ENCODE measurements at regions not wholly inside any gene's neighbourhood (a gene's known extent, or its start where the extent isn't known, plus 50 kb on each side); places are given as distances from the start of the nearest gene placed in this dataset.
"Not testable (repeated sequence)": the region's sequence is repeated elsewhere in the genome, so short reads cannot be mapped to it uniquely, and the experiment has no call there.

- TF ChIP-seq, protein P1, sequence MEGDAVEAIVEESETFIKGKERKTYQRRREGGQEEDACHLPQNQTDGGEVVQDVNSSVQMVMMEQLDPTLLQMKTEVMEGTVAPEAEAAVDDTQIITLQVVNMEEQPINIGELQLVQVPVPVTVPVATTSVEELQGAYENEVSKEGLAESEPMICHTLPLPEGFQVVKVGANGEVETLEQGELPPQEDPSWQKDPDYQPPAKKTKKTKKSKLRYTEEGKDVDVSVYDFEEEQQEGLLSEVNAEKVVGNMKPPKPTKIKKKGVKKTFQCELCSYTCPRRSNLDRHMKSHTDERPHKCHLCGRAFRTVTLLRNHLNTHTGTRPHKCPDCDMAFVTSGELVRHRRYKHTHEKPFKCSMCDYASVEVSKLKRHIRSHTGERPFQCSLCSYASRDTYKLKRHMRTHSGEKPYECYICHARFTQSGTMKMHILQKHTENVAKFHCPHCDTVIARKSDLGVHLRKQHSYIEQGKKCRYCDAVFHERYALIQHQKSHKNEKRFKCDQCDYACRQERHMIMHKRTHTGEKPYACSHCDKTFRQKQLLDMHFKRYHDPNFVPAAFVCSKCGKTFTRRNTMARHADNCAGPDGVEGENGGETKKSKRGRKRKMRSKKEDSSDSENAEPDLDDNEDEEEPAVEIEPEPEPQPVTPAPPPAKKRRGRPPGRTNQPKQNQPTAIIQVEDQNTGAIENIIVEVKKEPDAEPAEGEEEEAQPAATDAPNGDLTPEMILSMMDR (IDR thresholded peaks at IDR 0.05; ENCODE audit: low read depth, low read length), result no peak
- H3K4me3 ChIP-seq (replicated peaks in 1 of 2; ENCODE audit: low read depth in 2 of 2, low read length in 2 of 2), result no peak overlapping the region
- no peak for DNase-seq (ENCODE audit: low read depth in 2 of 2)
These were observed 710.3 kb upstream of the SOX11 start for GRCh38 chr2:4981802-4982409.

DNA sequence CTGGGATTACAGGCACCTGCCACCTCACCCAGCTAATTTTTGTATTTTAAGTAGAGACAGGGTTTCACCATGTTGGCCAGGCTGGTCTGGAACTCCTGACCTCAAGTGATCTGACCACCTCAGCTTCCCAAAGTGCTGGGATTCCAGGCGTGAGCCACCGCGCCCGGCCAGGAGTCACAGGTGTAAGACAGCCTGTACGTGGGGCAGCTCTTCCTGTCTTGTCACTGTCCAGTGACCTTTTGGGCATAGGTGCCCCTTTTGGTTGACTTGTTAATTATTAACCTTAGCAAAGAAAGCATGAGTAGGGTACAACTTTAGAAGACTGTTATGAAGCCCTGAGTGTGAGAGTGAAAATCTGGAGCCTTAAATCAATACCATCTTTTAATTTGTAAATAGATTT, 703.7 kb upstream of the SOX11 start:
- DNase-seq (ENCODE audit: low read depth in 2 of 2), result not testable (repeated sequence)

DNA sequence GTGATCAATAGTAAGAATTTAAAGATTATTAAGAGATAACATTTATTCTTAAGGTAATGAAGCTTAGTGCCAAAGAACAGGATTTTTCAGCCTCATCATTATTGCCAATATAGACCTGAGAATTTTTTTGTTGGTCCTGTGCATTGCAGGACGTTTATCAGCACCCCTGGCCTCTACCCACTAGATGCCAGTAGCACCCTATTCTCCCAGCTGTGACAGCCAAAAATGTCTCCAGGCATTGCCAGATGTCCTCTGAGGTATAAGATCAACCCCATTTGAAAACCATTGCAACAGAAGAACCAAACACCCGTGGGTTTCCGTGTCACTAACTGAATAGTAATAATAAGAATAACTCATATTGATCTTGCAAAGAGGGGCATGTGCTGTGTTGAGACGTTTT, 700.0 kb upstream of the SOX11 start:
- no peak overlapping the region for H3K4me3 ChIP-seq (replicated peaks in 1 of 2; ENCODE audit: low read depth in 2 of 2, low read length in 2 of 2)
- DNase-seq (ENCODE audit: low read depth in 2 of 2), result no peak
- TF ChIP-seq, protein P1 (IDR thresholded peaks at IDR 0.05; ENCODE audit: low read depth, low read length), result no peak

More for the DNA sequence above, 703.7 kb upstream of the SOX11 start:
- H3K4me3 ChIP-seq (replicated peaks in 1 of 2; ENCODE audit: low read depth in 2 of 2, low read length in 2 of 2), result not testable (repeated sequence)

- TF ChIP-seq, protein P1 (IDR thresholded peaks at IDR 0.05; ENCODE audit: low read depth, low read length), result no peak
- DNase-seq (ENCODE audit: low read depth in 2 of 2), result no peak
These were observed 696.7 kb upstream of the SOX11 start for GRCh38 chr2:4995466-4995865.

DNA sequence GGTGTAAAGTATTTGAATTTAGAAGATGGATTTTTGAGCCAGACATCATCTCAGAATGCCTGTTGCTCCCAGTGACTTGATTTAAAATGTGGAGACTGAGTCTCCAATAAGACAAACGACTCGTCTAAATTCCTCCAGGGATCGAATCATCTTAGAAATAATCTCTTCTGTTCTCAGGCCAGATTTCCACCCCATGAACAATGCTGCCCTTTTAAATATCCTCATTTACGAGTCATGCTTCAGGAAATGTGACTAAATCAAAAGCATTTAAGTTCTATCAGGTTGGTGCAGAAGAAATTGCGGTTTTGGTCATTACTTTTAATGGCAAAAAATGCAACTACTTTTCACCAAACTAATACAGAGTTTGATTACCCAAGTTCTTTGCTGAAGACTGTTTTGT, 684.6 kb upstream of the SOX11 start:
- H3K4me3 ChIP-seq (replicated peaks in 1 of 2; ENCODE audit: low read depth in 2 of 2, low read length in 2 of 2), result no peak overlapping the region
- TF ChIP-seq, protein P1 (IDR thresholded peaks at IDR 0.05; ENCODE audit: low read depth, low read length), result no peak
- no peak for DNase-seq (ENCODE audit: low read depth in 2 of 2)

More at GRCh38 chr2:4995466-4995865, 696.7 kb upstream of the SOX11 start:
- H3K4me3 ChIP-seq (replicated peaks in 1 of 2; ENCODE audit: low read depth in 2 of 2, low read length in 2 of 2), result no peak overlapping the region

DNA sequence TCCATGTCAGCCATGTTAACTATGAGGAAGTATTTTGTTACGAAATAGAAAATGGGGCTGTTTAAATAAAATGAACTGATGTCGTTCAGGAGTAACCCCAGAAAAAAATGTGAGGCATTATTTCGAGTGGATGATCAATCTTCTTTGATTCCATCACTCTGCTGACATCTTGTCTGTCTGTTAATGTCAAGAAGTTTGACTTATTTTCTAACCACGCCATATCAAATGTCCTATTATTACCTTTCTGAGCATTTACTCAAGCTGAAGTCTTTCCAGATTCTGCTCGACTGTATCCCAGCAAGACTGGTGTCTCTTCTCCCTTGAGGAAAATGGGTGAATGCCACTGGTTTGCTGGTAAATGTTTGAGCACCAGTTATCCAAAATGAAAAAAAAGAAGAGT, 672.9 kb upstream of the SOX11 start:
- no peak overlapping the region for H3K4me3 ChIP-seq (replicated peaks in 1 of 2; ENCODE audit: low read depth in 2 of 2, low read length in 2 of 2)
- TF ChIP-seq, protein P1 (IDR thresholded peaks at IDR 0.05; ENCODE audit: low read depth, low read length), result no peak
- no peak for DNase-seq (ENCODE audit: low read depth in 2 of 2)

DNA sequence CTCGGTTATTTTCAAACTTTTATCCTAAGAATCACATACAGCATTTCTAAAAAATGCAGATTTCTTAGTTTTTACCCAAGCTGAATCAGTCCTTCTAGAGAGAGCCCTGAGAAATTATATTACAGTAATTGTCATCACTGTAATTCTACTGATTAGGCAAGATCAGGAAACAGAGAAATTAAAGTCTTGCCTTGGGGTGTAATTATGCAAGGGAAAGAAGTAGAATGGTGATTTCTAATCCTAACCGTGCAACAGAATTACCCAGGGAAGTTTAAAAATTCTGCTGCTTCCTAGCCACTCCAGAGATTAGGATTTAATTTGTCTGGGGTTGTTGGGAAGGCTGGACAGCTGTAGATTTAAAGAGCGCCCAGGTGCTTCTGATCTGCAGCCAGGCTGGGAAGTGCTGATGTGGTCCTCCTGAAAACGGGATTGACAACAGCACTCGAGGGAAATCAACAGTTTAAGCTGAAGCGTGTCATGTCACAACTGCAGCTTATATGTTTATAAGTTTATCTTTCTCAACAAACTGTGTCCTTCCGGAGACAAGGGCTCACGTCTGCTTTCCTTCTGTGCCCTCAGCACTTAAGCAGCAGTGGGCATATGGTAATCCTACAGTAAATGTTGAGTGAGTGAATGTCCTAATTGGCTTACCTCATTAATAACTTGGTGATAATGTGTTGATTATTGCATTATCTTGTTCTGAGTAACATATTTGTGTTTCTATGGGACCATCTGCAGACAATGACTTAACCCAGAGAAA, 671.9 kb upstream of the SOX11 start:
- TF ChIP-seq, protein P1 (IDR thresholded peaks at IDR 0.05; ENCODE audit: low read depth, low read length), result no peak
- no peak for DNase-seq (ENCODE audit: low read depth in 2 of 2)
- no peak overlapping the region for H3K4me3 ChIP-seq (replicated peaks in 1 of 2; ENCODE audit: low read depth in 2 of 2, low read length in 2 of 2)

Data from cardiac fibroblast (primary cell).